NCI-H82 treated with DMSO at 0.1 percent for 48 hours (cell line): ENCODE measurements at regions not wholly inside any gene's neighbourhood (a gene's known extent, or its start where the extent isn't known, plus 50 kb on each side); places are given as distances from the start of the nearest gene placed in this dataset.
"Not testable (repeated sequence)": the region's sequence is repeated elsewhere in the genome, so short reads cannot be mapped to it uniquely, and the experiment has no call there.

Source experiments
- DNase-seq: peaks from one replicate; lab custom pipeline; 2025; ENCODE audit not compliant: unreplicated experiment; lab: John Stamatoyannopoulos, UW

DNA sequence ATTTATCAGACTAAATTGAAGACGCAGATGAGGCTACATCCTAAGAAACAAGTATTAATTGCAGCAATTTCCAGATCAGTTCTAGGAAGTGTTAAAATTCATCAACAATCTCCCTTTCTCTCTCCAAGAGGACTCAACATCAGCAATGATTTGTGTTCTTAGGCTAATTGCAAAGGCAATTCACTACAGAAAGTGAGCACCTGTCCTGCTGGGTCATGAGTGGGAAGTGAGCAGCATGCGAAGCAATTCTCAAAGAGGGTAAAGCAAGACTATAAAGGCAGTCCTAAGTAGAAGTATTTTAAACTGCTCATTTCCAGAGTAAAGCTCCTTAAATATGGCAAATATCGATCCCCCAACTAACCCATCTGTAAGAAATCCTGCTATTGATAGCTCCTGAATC is 1191.0 kb upstream of the ALCAM start:
- DNase-seq: no peak

- DNase-seq: no peak
Measured at GRCh38 chr3:104176706-104177105, 1190.0 kb upstream of the ALCAM start.

GRCh38 chr3:104178680-104179079 is 1188.0 kb upstream of the ALCAM start:
- no peak for DNase-seq

GRCh38 chr3:104180906-104181305 is 1185.8 kb upstream of the ALCAM start:
- no peak for DNase-seq

DNA sequence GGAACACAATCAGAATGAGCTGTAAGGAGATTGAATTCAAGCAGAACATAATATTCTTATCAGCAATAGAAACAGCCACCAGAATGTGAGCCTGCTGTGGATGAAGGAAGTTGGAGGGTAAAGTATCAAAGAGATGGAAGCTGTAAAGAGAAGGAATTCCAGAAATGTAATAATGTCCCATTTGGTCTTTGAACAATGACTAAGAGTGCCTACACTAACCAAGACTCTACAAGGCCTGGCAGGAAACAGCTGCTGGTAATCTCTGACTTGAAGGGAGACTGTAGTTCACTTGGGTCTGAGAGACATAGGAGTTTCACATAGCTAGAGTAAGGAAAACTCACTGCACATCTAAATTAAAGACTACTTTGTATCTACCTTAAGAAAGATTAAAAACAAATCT is 1176.0 kb upstream of the ALCAM start:
- no peak for DNase-seq

GRCh38 chr3:104198131-104198530 is 1168.6 kb upstream of the ALCAM start:
- DNase-seq: no peak

DNA sequence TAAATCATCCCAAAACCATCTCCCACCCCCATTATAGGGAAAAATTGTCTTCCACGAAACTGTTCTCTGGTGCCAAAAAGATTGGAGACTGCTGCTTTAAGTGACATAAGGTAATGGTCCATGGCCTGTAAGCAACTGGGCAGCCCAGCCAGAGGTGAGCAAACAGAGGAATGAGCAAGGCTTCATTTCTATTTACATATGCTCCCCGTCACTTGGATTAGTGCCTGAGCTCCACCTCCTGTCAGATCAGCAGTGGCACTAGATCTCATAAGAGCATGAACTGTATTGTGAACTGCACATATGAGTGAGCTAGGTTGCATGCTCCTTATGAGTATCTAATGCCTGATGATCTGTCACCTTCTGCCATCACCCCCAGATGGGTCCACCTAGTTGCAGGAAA is 1159.8 kb upstream of the ALCAM start:
- no peak for DNase-seq

GRCh38 chr3:104214277-104214676 is 1152.4 kb upstream of the ALCAM start:
- no peak for DNase-seq

DNA sequence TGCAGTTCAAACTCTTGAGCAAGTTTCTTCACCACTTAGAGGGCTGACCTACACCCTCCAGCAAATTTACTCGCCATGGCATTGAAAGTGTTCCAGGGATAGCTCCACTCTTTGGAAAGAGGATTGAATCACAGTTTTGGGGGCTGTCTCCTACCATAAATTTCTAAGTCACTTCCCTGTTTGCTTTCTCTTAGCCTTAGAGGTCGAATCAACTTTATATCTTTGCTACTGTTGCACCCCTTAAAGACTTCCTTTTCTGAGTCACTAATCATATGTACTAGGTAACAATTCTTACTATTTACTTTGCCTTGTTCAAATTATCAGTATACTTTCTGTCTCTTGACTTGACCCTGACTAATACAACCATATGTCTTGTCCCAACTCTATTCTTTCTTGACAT is 1151.8 kb upstream of the ALCAM start:
- no peak for DNase-seq

GRCh38 chr3:104219046-104219445 is 1147.7 kb upstream of the ALCAM start:
- peak; percentile 79 for DNase-seq

- DNase-seq: no peak
Measured at GRCh38 chr3:104234442-104235194, 1132.1 kb upstream of the ALCAM start.

DNA sequence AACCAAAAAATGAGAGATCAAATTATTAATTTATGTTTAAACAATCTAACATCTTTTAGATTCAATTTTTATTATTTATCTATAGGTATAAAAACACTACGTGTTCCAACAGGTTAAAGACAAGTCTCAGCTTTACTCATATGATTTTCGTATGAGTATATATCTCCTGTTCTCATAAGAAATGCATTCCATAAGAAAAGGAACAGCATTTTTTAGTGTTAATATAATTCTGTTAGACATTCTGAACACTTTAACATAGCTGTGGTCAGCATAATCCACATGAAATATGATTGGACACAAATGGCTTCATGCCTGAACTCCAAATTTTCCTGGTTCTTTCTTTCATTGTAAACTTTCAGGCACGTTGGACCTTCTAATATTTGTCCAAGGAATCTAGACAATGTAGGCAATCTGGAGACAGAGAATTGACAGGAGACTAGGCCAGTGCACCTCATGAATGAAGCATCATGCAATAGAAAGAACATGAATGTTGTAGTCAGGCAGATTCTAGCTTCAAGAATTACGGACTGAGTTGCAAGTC is 1122.0 kb upstream of the ALCAM start:
- no peak for DNase-seq

DNA sequence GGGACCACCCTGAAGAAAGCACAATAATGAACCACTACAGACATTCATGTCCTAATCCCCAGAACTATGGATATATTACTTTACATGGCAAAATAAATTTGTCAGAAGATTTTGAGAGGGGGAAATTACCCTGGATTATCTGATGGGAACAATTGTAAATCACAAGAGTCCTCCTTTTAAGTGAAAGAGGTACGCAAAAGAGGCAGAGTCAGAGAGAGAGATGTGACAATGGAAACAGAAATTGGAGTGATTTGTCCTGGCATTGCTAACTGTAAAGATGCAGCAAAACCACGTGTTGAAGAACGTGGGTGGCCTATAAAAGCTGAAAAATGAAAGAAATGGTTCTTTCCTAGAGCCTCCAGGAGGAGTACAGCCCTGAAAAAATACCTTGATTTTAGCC is 1121.4 kb upstream of the ALCAM start:
- DNase-seq: no peak

DNA sequence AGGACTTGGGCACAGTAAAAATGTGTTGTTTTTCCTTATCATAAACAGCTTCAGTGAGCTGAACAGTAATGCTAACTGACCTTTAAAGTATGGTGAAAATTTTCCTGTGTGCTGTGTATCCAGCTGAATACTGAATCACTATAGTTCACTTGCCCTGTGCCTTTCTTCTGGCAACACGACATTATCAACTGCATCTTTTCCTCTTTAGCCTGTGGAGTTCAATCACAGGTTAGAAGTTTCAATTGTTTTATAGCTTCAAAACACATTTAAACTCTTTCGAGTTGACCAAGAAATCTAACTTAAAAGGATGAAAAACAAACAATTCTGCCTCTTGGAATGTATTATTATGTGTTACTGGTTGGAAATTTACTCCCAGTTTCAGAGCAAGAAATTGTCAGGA is 1120.7 kb upstream of the ALCAM start:
- DNase-seq: no peak

GRCh38 chr3:104257486-104257885 is 1109.2 kb upstream of the ALCAM start:
- peak; percentile 65 for DNase-seq

DNA sequence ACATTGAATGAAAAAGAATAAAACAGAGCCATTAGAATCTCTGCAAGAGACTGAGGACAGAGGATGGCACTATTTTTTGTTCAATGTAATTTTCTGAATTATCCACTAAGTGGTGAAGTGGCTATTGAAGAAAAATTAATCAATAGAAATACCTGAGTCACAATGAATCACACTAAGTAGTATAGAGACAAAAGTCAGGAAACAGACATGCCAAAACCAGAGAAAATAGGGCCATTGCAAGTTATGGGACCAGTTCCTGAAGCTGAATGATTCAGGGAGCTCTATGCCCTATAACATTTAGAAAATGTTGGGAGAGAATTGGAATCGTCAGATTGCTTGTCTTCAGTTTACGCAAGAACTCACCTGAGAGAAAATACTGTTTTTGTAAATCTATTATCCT is 1103.2 kb upstream of the ALCAM start:
- DNase-seq: no peak

- not testable (repeated sequence) for DNase-seq
Measured at GRCh38 chr3:104266219-104266618, 1100.5 kb upstream of the ALCAM start.

- DNase-seq: no peak
Measured at GRCh38 chr3:104269771-104270170, 1096.9 kb upstream of the ALCAM start.

GRCh38 chr3:104273046-104273649 is 1093.6 kb upstream of the ALCAM start:
- peak; percentile 15 for DNase-seq

GRCh38 chr3:104275199-104275598 is 1091.5 kb upstream of the ALCAM start:
- no peak for DNase-seq

GRCh38 chr3:104279617-104280016 is 1087.1 kb upstream of the ALCAM start:
- DNase-seq: no peak

- no peak for DNase-seq
Measured at GRCh38 chr3:104281713-104282112, 1085.0 kb upstream of the ALCAM start.

GRCh38 chr3:104286645-104287044 is 1080.1 kb upstream of the ALCAM start:
- no peak for DNase-seq
